OCI-LY1 (cell line): ENCODE measurements at regions not wholly inside any gene's neighbourhood (a gene's known extent, or its start where the extent isn't known, plus 50 kb on each side); places are given as distances from the start of the nearest gene placed in this dataset.

Experiments used
- H2AFZ ChIP-seq: fragments of 200-600 bp; sonication (generic), shearing (Covaris generic); 2 replicates; pipeline ENCODE4 v1.6.0; 2014; ENCODE audit warnings: antibody characterized with exemption, mild to moderate bottlenecking, low read length
- H3F3A ChIP-seq: fragments of 200-600 bp; sonication (generic), shearing (Covaris generic); 2 replicates; pipeline ENCODE4 v1.6.0; 2014; ENCODE audit warnings: mild to moderate bottlenecking, antibody characterized with exemption, low read length, moderate library complexity; ENCODE audit not compliant: insufficient read depth
- H3K27ac ChIP-seq: fragments of 200-600 bp; sonication (generic); 2 replicates; pipeline ENCODE4 v1.5.1; 2014; ENCODE audit warnings: low read length, mixed run types, mild to moderate bottlenecking, low read depth; ENCODE audit not compliant: poor library complexity, severe bottlenecking
- H3K27me3 ChIP-seq: fragments of 200-600 bp; sonication (generic); 2 replicates; pipeline ENCODE4 v1.6.0; 2014; ENCODE audit warnings: antibody characterized with exemption, mild to moderate bottlenecking, low read length, moderate library complexity; ENCODE audit not compliant: insufficient read depth
- H3K36me3 ChIP-seq: fragments of 200-600 bp; sonication (generic); 2 replicates; pipeline ENCODE4 v1.6.1; 2014; ENCODE audit warnings: mild to moderate bottlenecking, antibody characterized with exemption, low read length, moderate library complexity, mixed read lengths; ENCODE audit not compliant: insufficient read depth
- H3K4me1 ChIP-seq: fragments of 200-600 bp; sonication (generic); 2 replicates; pipeline ENCODE4 v1.5.1; 2014; ENCODE audit warnings: mild to moderate bottlenecking, low read length, moderate library complexity; ENCODE audit not compliant: insufficient read depth, severe bottlenecking
- H3K4me2 ChIP-seq: fragments of 200-600 bp; sonication (generic), shearing (Covaris generic); 2 replicates; pipeline ENCODE4 v1.6.1; 2014; ENCODE audit warnings: low read length
- H3K4me3 ChIP-seq: fragments of 200-600 bp; sonication (generic); 2 replicates; pipeline ENCODE4 v1.5.1; 2014; ENCODE audit warnings: low read length, low read depth, mild to moderate bottlenecking, mixed read lengths; ENCODE audit not compliant: poor library complexity, severe bottlenecking
- H3K79me2 ChIP-seq: fragments of 200-600 bp; shearing (Covaris generic); 2 replicates; pipeline ENCODE4 v1.6.1; 2016; ENCODE audit warnings: mixed run types, low read length, mixed read lengths; ENCODE audit not compliant: insufficient read depth
- H3K9ac ChIP-seq: fragments of 200-600 bp; sonication (generic), shearing (Covaris generic); 2 replicates; pipeline ENCODE4 v1.6.1; 2014; ENCODE audit warnings: mild to moderate bottlenecking, low read length, mixed read lengths
- H3K9me2 ChIP-seq: fragments of 200-600 bp; sonication (generic), shearing (Covaris generic); 2 replicates; pipeline ENCODE4 v1.6.1; 2014; ENCODE audit warnings: low read depth, mild to moderate bottlenecking, low read length, mixed read lengths
- H3K9me3 ChIP-seq: fragments of 200-600 bp; shearing (Covaris generic); 2 replicates; pipeline ENCODE4 v1.6.1; 2014; ENCODE audit warnings: low read length, mixed read lengths
- H4K20me1 ChIP-seq: fragments of 200-600 bp; sonication (generic), shearing (Covaris generic); 2 replicates; pipeline ENCODE4 v1.6.0; 2016; ENCODE audit warnings: mild to moderate bottlenecking, low read length; ENCODE audit not compliant: insufficient read depth
- CTCF ChIP-seq: fragments of 200-600 bp; sonication (generic), shearing (Covaris generic); IDR thresholded peaks from 2 replicates; pipeline ENCODE4 v1.5.1; 2017; ENCODE audit warnings: mild to moderate bottlenecking, antibody characterized with exemption, low read length, moderate library complexity, mixed read lengths
- EZH2 ChIP-seq: fragments of 200-600 bp; sonication (generic), shearing (Covaris generic); IDR thresholded peaks from 2 replicates; pipeline ENCODE4 v1.8.0; 2017; ENCODE audit warnings: borderline replicate concordance, mixed run types, mild to moderate bottlenecking, antibody characterized with exemption, low read length, moderate library complexity, mixed read lengths

DNA sequence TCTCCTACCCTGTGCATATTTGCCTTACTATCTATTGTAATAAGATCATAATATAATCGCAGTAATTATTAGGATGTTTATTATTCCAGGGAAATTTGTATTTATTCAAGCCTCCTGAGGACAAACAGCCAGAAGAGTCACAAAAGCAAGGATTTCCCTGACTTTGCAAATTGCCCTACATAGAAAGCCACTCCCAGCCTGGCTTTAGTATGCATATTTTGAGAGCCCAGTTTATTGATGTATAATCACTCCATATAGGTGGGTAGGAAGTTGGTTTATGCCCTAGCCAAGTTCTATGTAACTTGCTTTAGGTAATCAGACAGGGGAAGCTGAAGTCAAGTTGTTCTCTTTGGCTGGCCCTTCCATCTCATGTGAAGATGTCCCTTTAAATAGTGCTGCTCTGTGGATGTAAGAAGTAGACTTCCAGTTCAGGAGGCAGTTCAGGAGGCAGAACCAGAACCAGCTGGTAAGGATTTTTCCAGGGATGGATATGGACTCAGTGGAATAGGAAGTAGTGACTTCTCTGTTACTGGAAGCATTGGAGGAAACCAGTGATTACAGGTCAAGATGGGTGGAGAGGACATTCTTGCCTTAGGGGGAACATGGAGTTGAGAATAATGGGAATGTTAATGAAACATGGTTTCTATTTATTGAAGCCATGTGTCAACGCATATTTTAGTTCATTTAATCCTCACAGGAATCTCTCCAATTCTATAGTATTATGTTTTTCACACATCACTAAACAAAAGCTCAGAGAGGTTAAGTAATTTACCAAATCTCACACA lies 70.5 kb upstream of the KIT start:
- Histone ChIP-seq H3K4me2 (no peak overlapping the region), H3K4me3 (no peak overlapping the region), H3K9me3 (no peaks in the 10 kb centered on the region), H3K27ac (no peak overlapping the region), H3K4me1 (no peaks in the 10 kb centered on the region), H4K20me1 (no peaks in the 10 kb centered on the region), H3K27me3 (no peaks in the 10 kb centered on the region), H3K9ac (no peak overlapping the region), H3K9me2 (no peaks in the 10 kb centered on the region), H2AFZ (no peak overlapping the region), H3K79me2 (no peaks in the 10 kb centered on the region), H3F3A (no peaks in the 10 kb centered on the region), H3K36me3 (no peaks in the 10 kb centered on the region)
- TF ChIP-seq EZH2 (no peak), CTCF (no peak)

DNA sequence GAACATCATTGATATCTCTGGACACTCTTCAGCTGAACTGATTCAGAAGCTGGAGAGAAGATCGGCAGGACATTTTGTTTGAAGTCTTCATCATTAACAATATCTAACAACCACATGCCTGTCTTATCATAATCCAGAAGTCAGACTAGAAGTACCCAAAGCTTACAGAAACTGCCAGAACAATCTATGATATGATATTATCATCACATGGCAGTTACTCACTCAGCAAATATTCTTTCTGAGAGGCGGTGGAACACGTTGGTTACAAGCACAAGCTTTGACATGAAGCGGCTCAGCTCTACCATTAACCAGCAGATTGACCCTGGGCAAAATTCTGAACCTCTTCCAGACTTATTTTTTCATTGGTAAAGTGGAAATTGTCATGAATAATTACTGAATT lies 69.4 kb upstream of the KIT start:
- no peak overlapping the region for H2AFZ ChIP-seq
- H3K9me2 ChIP-seq = no peaks in the 10 kb centered on the region
- no peaks in the 10 kb centered on the region for H3K4me1 ChIP-seq
- H3K9me3 ChIP-seq = no peaks in the 10 kb centered on the region
- H3K4me2 ChIP-seq = no peak overlapping the region
- no peak overlapping the region for H3K27ac ChIP-seq
- no peaks in the 10 kb centered on the region for H4K20me1 ChIP-seq
- no peaks in the 10 kb centered on the region for H3K27me3 ChIP-seq
- H3K79me2 ChIP-seq = no peaks in the 10 kb centered on the region
- no peaks in the 10 kb centered on the region for H3K36me3 ChIP-seq
- H3F3A ChIP-seq = no peaks in the 10 kb centered on the region
- no peak overlapping the region for H3K9ac ChIP-seq
- H3K4me3 ChIP-seq = no peak overlapping the region
- no peak for TF ChIP-seq EZH2
- TF ChIP-seq CTCF = no peak

DNA sequence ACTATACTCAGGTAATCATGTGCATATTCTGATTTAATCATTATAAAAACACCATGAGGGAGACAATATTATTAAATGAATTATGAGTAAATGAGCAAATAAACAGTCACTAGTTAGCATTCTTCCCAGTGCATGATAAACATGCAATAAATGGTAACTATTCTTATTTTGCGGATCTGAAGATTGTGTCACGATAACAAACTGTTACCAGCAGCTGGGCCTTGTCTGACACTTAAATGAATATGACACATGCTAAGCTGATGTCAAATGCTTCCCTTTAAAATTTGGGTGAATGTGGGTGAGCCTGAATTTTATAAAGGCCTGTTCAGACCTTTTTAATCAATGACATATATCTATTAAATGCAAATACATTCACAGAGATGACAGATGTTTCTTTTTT lies 68.2 kb upstream of the KIT start:
- no peaks in the 10 kb centered on the region for H3K4me1 ChIP-seq
- H3K4me3 ChIP-seq = no peak overlapping the region
- TF ChIP-seq EZH2 (no peak), CTCF (no peak)
- no peaks in the 10 kb centered on the region for H4K20me1 ChIP-seq
- H3K79me2 ChIP-seq = no peaks in the 10 kb centered on the region
- no peaks in the 10 kb centered on the region for H3K9me3 ChIP-seq
- H2AFZ ChIP-seq = no peak overlapping the region
- no peaks in the 10 kb centered on the region for H3K27me3 ChIP-seq
- no peaks in the 10 kb centered on the region for H3K36me3 ChIP-seq
- H3K9me2 ChIP-seq = no peaks in the 10 kb centered on the region
- no peak overlapping the region for H3K4me2 ChIP-seq
- no peak overlapping the region for H3K9ac ChIP-seq
- no peaks in the 10 kb centered on the region for H3F3A ChIP-seq
- H3K27ac ChIP-seq = no peak overlapping the region
